Bronchial epithelial cell (primary cell): ENCODE measurements at regions not wholly inside any gene's neighbourhood (a gene's known extent, or its start where the extent isn't known, plus 50 kb on each side); places are given as distances from the start of the nearest gene placed in this dataset.

Experiments used
- DNase-seq: peaks from one replicate; pipeline ENCODE4 v3.0.0-alpha.2; 2010; ENCODE audit warnings: low read depth
- FAIRE-seq: peaks from 2 replicates; lab custom pipeline; 2011; peaks lifted over from hg19 to GRCh38; lab: Jason Lieb, UNC
- H3K27me3 ChIP-seq: 2 replicates; pipeline ENCODE4 v1.5.1; 2011; ENCODE audit warnings: low read length; ENCODE audit not compliant: control insufficient read depth, insufficient read depth
- H3K36me3 ChIP-seq: 2 replicates; pipeline ENCODE4 v1.5.1; 2011; ENCODE audit warnings: low read length; ENCODE audit not compliant: control insufficient read depth, insufficient read depth
- H3K4me3 ChIP-seq: 2 replicates; pipeline ENCODE4 v1.5.1; 2011; ENCODE audit warnings: mild to moderate bottlenecking, low read depth, low read length, control low read depth
- CTCF ChIP-seq: IDR thresholded peaks from 2 replicates; pipeline ENCODE4 v1.5.1; 2011; ENCODE audit warnings: mild to moderate bottlenecking, moderate library complexity, low read length, control low read depth, inconsistent platforms; ENCODE audit not compliant: insufficient read depth, severe bottlenecking

GRCh38 chr2:198236338-198236737 lies 431.9 kb downstream of the PLCL1 start:
- FAIRE-seq (no peak), DNase-seq (no peak)
- Histone ChIP-seq H3K4me3 (no peak overlapping the region), H3K27me3 (no peaks in the 10 kb centered on the region), H3K36me3 (no peaks in the 10 kb centered on the region)
- TF ChIP-seq CTCF, result no peak

GRCh38 chr2:198232281-198232680 lies 427.9 kb downstream of the PLCL1 start:
- H3K36me3 ChIP-seq, result no peaks in the 10 kb centered on the region
- TF ChIP-seq CTCF, result no peak
- no peak for DNase-seq
- no peak overlapping the region for H3K4me3 ChIP-seq
- no peak for FAIRE-seq
- no peaks in the 10 kb centered on the region for H3K27me3 ChIP-seq

- FAIRE-seq, result no peak
- Histone ChIP-seq H3K27me3 (no peaks in the 10 kb centered on the region), H3K4me3 (no peak overlapping the region), H3K36me3 (no peaks in the 10 kb centered on the region)
- TF ChIP-seq CTCF, result no peak
- no peak for DNase-seq
Observed at GRCh38 chr2:198231562-198231961, 427.2 kb downstream of the PLCL1 start.

GRCh38 chr2:198220763-198221610 lies 416.6 kb downstream of the PLCL1 start:
- H3K27me3 ChIP-seq, result no peaks in the 10 kb centered on the region
- FAIRE-seq (no peak), DNase-seq (no peak)
- no peak for TF ChIP-seq CTCF
- H3K36me3 ChIP-seq, result no peaks in the 10 kb centered on the region
- H3K4me3 ChIP-seq, result no peak overlapping the region

- no peaks in the 10 kb centered on the region for H3K27me3 ChIP-seq
- no peak for TF ChIP-seq CTCF
- no peak for DNase-seq
- H3K36me3 ChIP-seq, result no peaks in the 10 kb centered on the region
- no peak overlapping the region for H3K4me3 ChIP-seq
- no peak for FAIRE-seq
Observed at GRCh38 chr2:198219292-198219691, 414.9 kb downstream of the PLCL1 start.
